Gastroesophageal sphincter (tissue), 4 donors: ENCODE measurements at regions not wholly inside any gene's neighbourhood (a gene's known extent, or its start where the extent isn't known, plus 50 kb on each side); places are given as distances from the start of the nearest gene placed in this dataset.

Experiments
- ATAC-seq: fragments of 150-250 bp; one replicate; pipeline ENCODE4 v1.9.1; 2016; ENCODE audit warnings: mild to moderate bottlenecking, moderate library complexity
- H3K27ac ChIP-seq, 4 donors: fragments of 200-600 bp; sonication (generic) in 3 of 4; 1 replicate in 3 of 4; 2 replicates in 1 of 4; pipeline ENCODE4 v1.5.1; 2016 to 2019
- H3K27me3 ChIP-seq: fragments of 200-600 bp; sonication (generic); one replicate; pipeline ENCODE4 v1.5.1; 2019
- H3K36me3 ChIP-seq, 2 donors: fragments of 200-600 bp; sonication (generic); one replicate each; pipeline ENCODE4 v1.5.1; 2019; ENCODE audit warnings: control low read depth in 1 of 2
- H3K4me1 ChIP-seq, 3 donors: fragments of 200-600 bp; sonication (generic); 1 replicate in 2 of 3; 2 replicates in 1 of 3; pipeline ENCODE4 v1.5.1; 2016 to 2019; ENCODE audit warnings: control low read depth in 2 of 3
- H3K4me3 ChIP-seq, 2 donors: fragments of 200-600 bp; sonication (generic); one replicate each; pipeline ENCODE4 v1.5.1; 2019; ENCODE audit warnings: mild to moderate bottlenecking in 1 of 2, moderate library complexity in 1 of 2
- H3K9me3 ChIP-seq, 3 donors: fragments of 200-600 bp; sonication (generic); one replicate each; pipeline ENCODE4 v1.5.1; 2017 to 2019; ENCODE audit warnings: control low read depth in 2 of 3
- EP300 ChIP-seq: sonication (generic); formaldehyde crosslinking; IDR thresholded peaks from one replicate; pipeline ENCODE4 v1.6.1; 2017; ENCODE audit warnings: antibody characterized with exemption, mild to moderate bottlenecking
- POLR2A ChIP-seq, 2 donors: fragments of 450-650 bp; IDR thresholded peaks; one replicate each; pipeline ENCODE4 v1.6.1; 2017; ENCODE audit warnings: antibody characterized with exemption in 2 of 2, mild to moderate bottlenecking in 2 of 2, moderate library complexity in 1 of 2
- POLR2AphosphoS5 ChIP-seq: sonication (generic); formaldehyde crosslinking; IDR thresholded peaks from one replicate; pipeline ENCODE4 v1.6.1; 2017; ENCODE audit warnings: antibody characterized with exemption
- whole genome bisulfite sequencing, 2 donors: methylation state at CpG; one replicate each; pipeline ENCODE4 v1.1.5; 2018; ENCODE audit warnings: low coverage in 1 of 2; 5-methylcytosine and 5-hydroxymethylcytosine counted together
- TF ChIP-seq, protein P1 (sequence below), 4 experiments: fragments of 200-600 bp in 2 of 4; fragments of 450-650 bp in 2 of 4; sonication (generic) in 1 of 4; IDR thresholded peaks; one replicate each; pipeline ENCODE4 v1.5.1; 2017 to 2019; ENCODE audit warnings: antibody characterized with exemption in 4 of 4, mild to moderate bottlenecking in 2 of 4, moderate library complexity in 2 of 4

DNA sequence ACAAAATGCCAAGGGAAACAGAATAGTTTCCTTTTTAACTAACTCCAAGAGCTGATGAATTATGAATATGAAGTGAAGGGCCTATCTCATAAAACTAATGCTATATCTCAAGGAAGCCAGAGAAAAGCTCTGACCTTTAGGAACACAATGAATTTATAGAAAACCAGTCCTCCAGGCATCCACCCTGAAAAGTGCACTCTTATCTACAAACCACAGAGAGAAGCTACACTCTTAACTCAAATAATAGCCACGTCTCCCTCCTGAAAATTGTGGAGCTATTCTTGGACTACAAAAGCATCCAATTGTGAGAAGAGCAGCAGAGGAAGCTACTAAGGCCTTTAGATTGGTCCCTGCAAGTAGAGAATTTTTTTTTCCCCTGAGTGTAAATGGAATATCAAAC, 253.9 kb downstream of the IL15 start:
- Histone ChIP-seq H3K4me3 (no peak overlapping the region), H3K4me1 (no peaks in the 10 kb centered on the region), H3K9me3 (no peaks in the 10 kb centered on the region), H3K27me3 (no peaks in the 10 kb centered on the region), H3K36me3 (no peaks in the 10 kb centered on the region), H3K27ac (no peak overlapping the region)
- TF ChIP-seq, protein P1, sequence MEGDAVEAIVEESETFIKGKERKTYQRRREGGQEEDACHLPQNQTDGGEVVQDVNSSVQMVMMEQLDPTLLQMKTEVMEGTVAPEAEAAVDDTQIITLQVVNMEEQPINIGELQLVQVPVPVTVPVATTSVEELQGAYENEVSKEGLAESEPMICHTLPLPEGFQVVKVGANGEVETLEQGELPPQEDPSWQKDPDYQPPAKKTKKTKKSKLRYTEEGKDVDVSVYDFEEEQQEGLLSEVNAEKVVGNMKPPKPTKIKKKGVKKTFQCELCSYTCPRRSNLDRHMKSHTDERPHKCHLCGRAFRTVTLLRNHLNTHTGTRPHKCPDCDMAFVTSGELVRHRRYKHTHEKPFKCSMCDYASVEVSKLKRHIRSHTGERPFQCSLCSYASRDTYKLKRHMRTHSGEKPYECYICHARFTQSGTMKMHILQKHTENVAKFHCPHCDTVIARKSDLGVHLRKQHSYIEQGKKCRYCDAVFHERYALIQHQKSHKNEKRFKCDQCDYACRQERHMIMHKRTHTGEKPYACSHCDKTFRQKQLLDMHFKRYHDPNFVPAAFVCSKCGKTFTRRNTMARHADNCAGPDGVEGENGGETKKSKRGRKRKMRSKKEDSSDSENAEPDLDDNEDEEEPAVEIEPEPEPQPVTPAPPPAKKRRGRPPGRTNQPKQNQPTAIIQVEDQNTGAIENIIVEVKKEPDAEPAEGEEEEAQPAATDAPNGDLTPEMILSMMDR (IDR thresholded peaks at IDR 0.05) = no peak
- TF ChIP-seq POLR2A (IDR thresholded peaks at IDR 0.05) = no peak
- no peak for TF ChIP-seq EP300
- TF ChIP-seq POLR2AphosphoS5 = no peak
- 0 to 10% methylated on average over 1 of the region's 1 CpG for WGBS, 2 donors
- ATAC-seq = no peak

DNA sequence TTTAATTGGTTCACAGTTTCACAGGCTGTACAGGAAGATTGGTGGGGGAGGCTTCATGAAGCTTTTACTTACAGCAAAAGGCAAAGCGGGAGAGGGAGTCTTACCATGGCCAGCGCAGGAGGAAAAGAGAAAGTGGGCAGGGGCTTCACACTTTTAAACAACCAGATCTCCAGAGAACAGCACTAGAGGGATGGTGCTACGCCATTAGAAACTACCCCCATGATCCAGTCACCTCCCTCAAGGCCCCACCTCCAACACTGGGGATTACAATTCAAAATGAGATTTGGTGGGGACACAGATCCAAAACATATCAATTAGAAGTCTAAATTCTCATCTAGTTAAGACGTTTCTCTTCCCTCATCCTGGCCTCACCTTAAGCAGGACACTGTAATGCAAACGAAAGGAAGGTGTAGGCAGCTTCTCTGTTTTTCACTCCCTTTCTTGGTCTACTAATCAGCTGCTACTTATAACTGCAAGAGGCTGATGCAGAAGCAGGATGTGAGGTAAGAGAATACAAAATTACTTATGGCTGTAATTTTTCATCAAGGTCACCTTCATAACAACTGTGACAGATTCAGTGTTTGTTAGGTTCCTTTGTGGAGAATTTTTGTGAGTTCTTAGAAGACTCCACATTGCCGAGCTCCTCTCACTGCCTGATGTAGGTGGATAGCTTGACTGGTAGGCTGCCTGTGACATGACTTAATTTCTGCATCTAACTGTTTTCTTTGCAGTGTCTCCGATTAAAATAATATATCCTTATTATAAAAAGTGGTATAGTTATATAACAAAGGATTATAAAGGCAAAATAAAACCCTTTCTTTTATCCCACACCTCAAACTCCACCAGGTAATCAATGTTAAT, 255.1 kb downstream of the IL15 start:
- no peaks in the 10 kb centered on the region for H3K36me3 ChIP-seq
- no peaks in the 10 kb centered on the region for H3K4me1 ChIP-seq
- H3K27ac ChIP-seq = no peak overlapping the region
- H3K4me3 ChIP-seq = no peak overlapping the region
- no peak for ATAC-seq
- no peaks in the 10 kb centered on the region for H3K9me3 ChIP-seq
- H3K27me3 ChIP-seq = no peaks in the 10 kb centered on the region
- WGBS, 2 donors = 84 to 91% methylated on average over 5 to 6 of the region's 7 CpGs
- no peak for TF ChIP-seq POLR2AphosphoS5
- TF ChIP-seq EP300 = no peak
- no peak for TF ChIP-seq POLR2A (IDR thresholded peaks at IDR 0.05)
- TF ChIP-seq, protein P1 (IDR thresholded peaks at IDR 0.05) = no peak

GRCh38 chr4:141896687-141897086, 260.3 kb downstream of the IL15 start:
- H3K4me3 ChIP-seq = no peak overlapping the region
- no peaks in the 10 kb centered on the region for H3K9me3 ChIP-seq
- no peaks in the 10 kb centered on the region for H3K4me1 ChIP-seq
- no peaks in the 10 kb centered on the region for H3K36me3 ChIP-seq
- no peak overlapping the region for H3K27ac ChIP-seq
- WGBS, 2 donors = 98 to 100% methylated on average over 3 of the region's 3 CpGs
- TF ChIP-seq POLR2A (IDR thresholded peaks at IDR 0.05) (no peak), POLR2AphosphoS5 (no peak), EP300 (no peak)
- TF ChIP-seq, protein P1 (IDR thresholded peaks at IDR 0.05) = no peak
- no peaks in the 10 kb centered on the region for H3K27me3 ChIP-seq
- ATAC-seq = no peak

DNA sequence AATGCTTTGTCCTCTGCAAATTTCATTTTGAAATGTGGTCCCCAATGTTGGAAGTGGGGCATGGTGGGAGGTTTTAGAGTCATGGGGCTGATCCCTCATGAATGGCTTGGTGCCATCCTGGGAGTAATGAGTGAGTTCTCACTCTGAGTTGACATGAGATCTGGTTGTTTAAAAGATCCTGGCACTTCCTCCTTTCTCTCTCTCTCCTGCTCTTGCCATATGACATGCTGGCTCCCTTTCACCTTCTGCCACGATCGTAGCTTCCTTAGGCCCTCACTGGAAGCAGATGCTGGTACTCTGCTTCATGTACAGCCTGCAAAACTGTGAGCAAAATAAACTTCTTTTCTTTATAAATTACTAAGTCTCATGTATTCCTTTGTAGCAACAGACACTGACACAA, 262.0 kb downstream of the IL15 start:
- H3K27ac ChIP-seq = no peak overlapping the region
- TF ChIP-seq POLR2AphosphoS5 = no peak
- TF ChIP-seq POLR2A (IDR thresholded peaks at IDR 0.05) = no peak
- TF ChIP-seq, protein P1 (IDR thresholded peaks at IDR 0.05) = no peak
- no peaks in the 10 kb centered on the region for H3K27me3 ChIP-seq
- no peaks in the 10 kb centered on the region for H3K9me3 ChIP-seq
- H3K4me3 ChIP-seq = no peak overlapping the region
- 22 to 80% methylated on average over 1 to 2 of the region's 2 CpGs for WGBS, 2 donors
- no peak for ATAC-seq
- H3K4me1 ChIP-seq = no peaks in the 10 kb centered on the region
- H3K36me3 ChIP-seq = no peaks in the 10 kb centered on the region

DNA sequence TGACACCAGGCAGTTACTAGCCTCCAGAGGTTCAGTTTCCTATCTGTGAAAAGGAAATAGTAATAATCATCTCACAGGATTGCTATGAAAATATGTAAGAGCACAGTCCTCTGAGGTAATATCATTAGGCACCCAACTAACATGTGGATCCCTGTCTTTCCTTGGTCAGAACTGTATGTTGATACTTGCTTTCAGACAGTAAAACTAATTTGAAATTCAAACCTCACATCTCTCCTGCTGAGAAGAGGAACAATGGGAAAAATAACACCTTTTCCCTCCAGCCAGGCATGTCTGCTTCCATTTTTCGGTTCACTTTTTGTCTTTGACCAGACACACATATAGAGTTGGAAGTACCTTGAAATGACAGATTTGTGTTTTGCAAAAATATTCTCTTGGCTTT, 262.7 kb downstream of the IL15 start:
- H3K4me3 ChIP-seq = no peak overlapping the region
- TF ChIP-seq, protein P1 (IDR thresholded peaks at IDR 0.05) = no peak
- no peaks in the 10 kb centered on the region for H3K36me3 ChIP-seq
- no peaks in the 10 kb centered on the region for H3K27me3 ChIP-seq
- no peak overlapping the region for H3K27ac ChIP-seq
- H3K4me1 ChIP-seq = no peaks in the 10 kb centered on the region
- WGBS, 2 donors = 100% methylated on average over 1 of the region's 1 CpG
- no peak for ATAC-seq
- H3K9me3 ChIP-seq = no peaks in the 10 kb centered on the region
